Gastroesophageal sphincter (tissue), 3 donors: ENCODE measurements at regions not wholly inside any gene's neighbourhood (a gene's known extent, or its start where the extent isn't known, plus 50 kb on each side); places are given as distances from the start of the nearest gene placed in this dataset.

Experiments
- CTCF ChIP-seq, 4 experiments: fragments of 200-600 bp in 2 of 4; fragments of 450-650 bp in 2 of 4; sonication (generic) in 1 of 4; IDR thresholded peaks; one replicate each; pipeline ENCODE4 v1.5.1; 2017 to 2019; ENCODE audit warnings: antibody characterized with exemption in 4 of 4, mild to moderate bottlenecking in 2 of 4, moderate library complexity in 2 of 4
- POLR2A ChIP-seq, 2 donors: fragments of 450-650 bp; IDR thresholded peaks; one replicate each; pipeline ENCODE4 v1.6.1; 2017; ENCODE audit warnings: antibody characterized with exemption in 2 of 2, mild to moderate bottlenecking in 2 of 2, moderate library complexity in 1 of 2
- POLR2AphosphoS5 ChIP-seq: sonication (generic); formaldehyde crosslinking; IDR thresholded peaks from one replicate; pipeline ENCODE4 v1.6.1; 2017; ENCODE audit warnings: antibody characterized with exemption

GRCh38 chr6:22433745-22434144, 135.6 kb upstream of the HDGFL1 start:
- TF ChIP-seq CTCF (IDR thresholded peaks at IDR 0.05) (no peak), POLR2A (IDR thresholded peaks at IDR 0.05) (no peak), POLR2AphosphoS5 (no peak)
